AG04450 (cell line): ENCODE measurements at regions not wholly inside any gene's neighbourhood (a gene's known extent, or its start where the extent isn't known, plus 50 kb on each side); places are given as distances from the start of the nearest gene placed in this dataset.

Source experiments
- CTCF ChIA-PET: fragments of 300-600, 350-600 bp; formaldehyde crosslinking; extraction: SDS; loops from one replicate; lab custom pipeline; 2022; ENCODE audit warnings: antibody characterized with exemption, inconsistent platforms; lab: Charles Lee
- POLR2A ChIA-PET: fragments of 350-600 bp; formaldehyde crosslinking; extraction: SDS; loops from one replicate; lab custom pipeline; 2021; ENCODE audit warnings: antibody characterized with exemption, inconsistent platforms; lab: Yijun Ruan, JAX
- DNase-seq: peaks from one replicate; pipeline ENCODE4 v3.0.0-alpha.2; 2011; ENCODE audit warnings: low read depth, low spot score
- H3K27ac ChIP-seq: one replicate; pipeline ENCODE4 v1.5.1; 2012; ENCODE audit warnings: low read depth, low read length, control low read depth
- H3K27me3 ChIP-seq: one replicate; pipeline ENCODE4 v1.6.0; 2012; ENCODE audit warnings: low read length; ENCODE audit not compliant: control insufficient read depth, insufficient read depth
- H3K4me3 ChIP-seq: 2 replicates; pipeline ENCODE4 v1.5.1; 2011; ENCODE audit warnings: mild to moderate bottlenecking, low read depth, low read length, control low read depth
- H3K9me3 ChIP-seq: 2 replicates; pipeline ENCODE4 v1.5.1; 2012; ENCODE audit warnings: low read length; ENCODE audit not compliant: control insufficient read depth, insufficient read depth
- TF ChIP-seq, protein P1 (sequence below): IDR thresholded peaks from 2 replicates; pipeline ENCODE4 v1.5.1; 2011; ENCODE audit warnings: low read depth, low read length, control low read depth, inconsistent platforms

DNA sequence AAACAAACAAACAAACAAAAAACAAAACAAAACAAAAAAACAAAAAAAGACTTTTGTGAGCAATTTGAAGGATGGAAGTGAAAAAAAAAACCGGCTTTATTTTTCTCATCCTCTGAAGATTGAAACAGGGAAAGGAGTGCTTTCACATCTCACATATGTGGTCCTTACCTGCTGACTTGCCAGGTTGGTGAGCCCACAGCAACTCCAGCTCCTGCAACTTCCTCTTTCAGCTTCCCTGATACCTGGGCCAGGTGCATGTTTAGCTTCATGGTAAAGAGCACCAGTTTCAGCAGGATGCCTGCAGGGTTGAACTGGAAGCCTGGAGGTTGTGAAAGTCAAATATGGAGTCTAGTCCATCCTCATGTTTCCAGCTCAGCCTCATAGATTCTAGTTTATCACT, 221.2 kb upstream of the OTX2 start:
- TF ChIP-seq, protein P1, sequence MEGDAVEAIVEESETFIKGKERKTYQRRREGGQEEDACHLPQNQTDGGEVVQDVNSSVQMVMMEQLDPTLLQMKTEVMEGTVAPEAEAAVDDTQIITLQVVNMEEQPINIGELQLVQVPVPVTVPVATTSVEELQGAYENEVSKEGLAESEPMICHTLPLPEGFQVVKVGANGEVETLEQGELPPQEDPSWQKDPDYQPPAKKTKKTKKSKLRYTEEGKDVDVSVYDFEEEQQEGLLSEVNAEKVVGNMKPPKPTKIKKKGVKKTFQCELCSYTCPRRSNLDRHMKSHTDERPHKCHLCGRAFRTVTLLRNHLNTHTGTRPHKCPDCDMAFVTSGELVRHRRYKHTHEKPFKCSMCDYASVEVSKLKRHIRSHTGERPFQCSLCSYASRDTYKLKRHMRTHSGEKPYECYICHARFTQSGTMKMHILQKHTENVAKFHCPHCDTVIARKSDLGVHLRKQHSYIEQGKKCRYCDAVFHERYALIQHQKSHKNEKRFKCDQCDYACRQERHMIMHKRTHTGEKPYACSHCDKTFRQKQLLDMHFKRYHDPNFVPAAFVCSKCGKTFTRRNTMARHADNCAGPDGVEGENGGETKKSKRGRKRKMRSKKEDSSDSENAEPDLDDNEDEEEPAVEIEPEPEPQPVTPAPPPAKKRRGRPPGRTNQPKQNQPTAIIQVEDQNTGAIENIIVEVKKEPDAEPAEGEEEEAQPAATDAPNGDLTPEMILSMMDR = no peak
- H3K4me3 ChIP-seq = no peak overlapping the region
- H3K27me3 ChIP-seq = no peaks in the 10 kb centered on the region
- H3K27ac ChIP-seq = no peak overlapping the region
- H3K9me3 ChIP-seq = no peaks in the 10 kb centered on the region
- no peak for DNase-seq
- ChIA-PET CTCF (no interaction called here), POLR2A (no interaction called here)

DNA sequence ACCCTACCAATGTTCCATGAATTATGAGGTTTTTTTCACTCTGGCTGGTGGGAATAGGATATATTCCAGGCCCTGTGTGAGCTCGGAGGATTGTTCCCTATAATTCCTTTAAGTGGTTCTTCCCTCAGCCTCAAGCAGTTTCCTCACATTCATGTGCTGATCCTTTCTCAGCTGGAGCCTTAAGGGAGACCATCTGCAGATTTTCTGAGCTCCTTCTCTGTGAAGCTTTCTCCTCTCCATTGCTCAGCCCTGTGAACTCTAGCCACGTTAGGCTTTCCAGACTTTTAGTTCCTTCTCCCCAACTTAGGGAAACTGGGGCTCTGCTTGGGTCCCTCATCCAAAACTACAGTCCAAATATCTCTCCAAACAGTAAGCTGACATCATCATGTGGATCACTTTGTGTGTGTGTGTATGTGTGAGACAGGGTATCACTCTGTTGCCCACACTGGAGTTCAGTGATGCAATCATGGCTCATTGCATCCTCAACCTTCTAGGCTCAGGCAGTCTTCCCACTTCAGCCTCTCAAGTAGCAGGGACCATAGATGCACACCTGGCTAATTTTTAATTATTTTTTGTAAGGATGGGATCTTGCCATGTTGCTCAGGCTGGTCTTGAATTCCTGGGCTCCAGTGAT, 219.5 kb upstream of the OTX2 start:
- Histone ChIP-seq H3K27me3 (no peaks in the 10 kb centered on the region), H3K4me3 (no peak overlapping the region), H3K27ac (no peak overlapping the region), H3K9me3 (no peaks in the 10 kb centered on the region)
- ChIA-PET CTCF (no interaction called here), POLR2A (no interaction called here)
- TF ChIP-seq, protein P1 = no peak
- no peak for DNase-seq

DNA sequence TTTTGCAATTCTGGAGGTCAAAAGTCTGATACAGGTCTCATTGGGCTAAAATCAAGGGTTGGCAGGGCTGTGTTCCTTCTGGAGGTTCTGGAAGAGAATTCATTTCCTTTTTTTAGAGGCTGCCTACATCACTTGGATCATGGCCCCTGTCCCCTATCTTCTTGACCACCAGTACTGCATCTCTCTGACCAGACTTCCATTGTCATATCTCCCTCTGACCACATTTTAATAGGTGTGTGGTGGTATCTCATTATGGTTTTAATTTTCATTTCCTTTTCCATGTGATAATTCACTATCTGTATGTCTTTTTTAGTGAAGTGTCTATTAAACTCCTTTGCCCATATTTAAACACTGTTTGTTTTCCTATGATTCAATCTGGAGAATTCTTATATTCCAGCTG, 215.2 kb upstream of the OTX2 start:
- DNase-seq = no peak
- H3K27me3 ChIP-seq = no peaks in the 10 kb centered on the region
- H3K9me3 ChIP-seq = no peaks in the 10 kb centered on the region
- POLR2A ChIA-PET = no interaction called here
- CTCF ChIA-PET = interaction anchor here (0.7 kb wide), 1 partner anchor 139 kb away, joined by 4 read pairs; no protein-coding TSS in a partner anchor
- TF ChIP-seq, protein P1 = no peak
- no peak overlapping the region for H3K27ac ChIP-seq
- no peak overlapping the region for H3K4me3 ChIP-seq

DNA sequence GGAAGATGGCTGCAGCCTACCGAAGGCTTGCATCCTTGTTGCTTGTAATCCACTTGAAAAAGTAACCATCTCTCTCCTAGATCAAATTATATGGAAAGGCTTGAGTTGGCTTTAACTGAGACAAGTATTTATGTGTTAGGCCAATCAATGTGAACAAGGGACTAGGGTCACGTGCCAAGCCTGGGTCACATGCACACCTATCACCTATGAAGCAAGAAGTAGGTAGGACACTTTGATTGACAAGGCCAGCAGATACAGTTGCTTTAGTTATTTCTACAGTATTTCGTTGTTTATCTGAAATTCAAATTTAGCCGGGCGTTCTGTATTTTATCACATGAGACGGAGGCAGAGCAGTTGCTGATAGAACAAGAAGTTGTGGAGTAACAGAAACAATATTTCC, 212.3 kb upstream of the OTX2 start:
- no peaks in the 10 kb centered on the region for H3K9me3 ChIP-seq
- CTCF ChIA-PET = no interaction called here
- POLR2A ChIA-PET = no interaction called here

DNA sequence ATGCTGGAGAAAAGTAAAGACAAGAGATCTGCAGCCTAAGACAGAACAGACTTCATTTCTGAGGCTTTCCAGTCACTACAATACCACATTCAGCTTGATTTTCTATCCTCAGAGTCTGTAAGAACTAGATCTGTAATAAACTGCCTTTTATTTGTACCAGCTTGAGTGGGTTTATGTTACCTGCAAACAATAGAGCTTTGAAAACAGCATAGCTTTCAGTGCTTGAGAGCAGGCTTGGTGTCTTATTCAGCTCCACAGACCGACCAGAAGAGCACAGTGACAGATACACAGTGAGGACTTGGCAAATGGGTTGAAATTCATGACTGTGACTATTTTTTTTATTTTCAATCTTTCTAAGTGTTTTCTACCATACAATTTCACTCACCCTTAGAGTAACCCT, 207.8 kb upstream of the OTX2 start:
- ChIA-PET POLR2A (no interaction called here), CTCF (no interaction called here)
- Histone ChIP-seq H3K4me3 (no peak overlapping the region), H3K9me3 (peaks cover 2% of the 10 kb centered on the region; the same call in 1 of the 2 replicates), H3K27me3 (no peaks in the 10 kb centered on the region), H3K27ac (no peak overlapping the region)
- TF ChIP-seq, protein P1 = no peak
- no peak for DNase-seq

More for the DNA sequence above, 212.3 kb upstream of the OTX2 start:
- Histone ChIP-seq H3K27ac (no peak overlapping the region), H3K27me3 (no peaks in the 10 kb centered on the region), H3K4me3 (no peak overlapping the region)
- TF ChIP-seq, protein P1 = no peak
- DNase-seq = no peak
